GM19043 (cell line): ENCODE measurements at regions not wholly inside any gene's neighbourhood (a gene's known extent, or its start where the extent isn't known, plus 50 kb on each side); places are given as distances from the start of the nearest gene placed in this dataset.

ENCODE experiments used
- ATAC-seq: cut with Tn5 transposase; IDR thresholded peaks from one replicate; pipeline ENCODE4 v1.9.1; 2021; ENCODE audit warnings: low read depth; ENCODE audit not compliant: unreplicated experiment

- ATAC-seq: no peak
Observed at GRCh38 chr3:124609402-124609801, 120.8 kb upstream of the UMPS start.

GRCh38 chr3:124610130-124610529 is 120.1 kb upstream of the UMPS start:
- no peak for ATAC-seq

DNA sequence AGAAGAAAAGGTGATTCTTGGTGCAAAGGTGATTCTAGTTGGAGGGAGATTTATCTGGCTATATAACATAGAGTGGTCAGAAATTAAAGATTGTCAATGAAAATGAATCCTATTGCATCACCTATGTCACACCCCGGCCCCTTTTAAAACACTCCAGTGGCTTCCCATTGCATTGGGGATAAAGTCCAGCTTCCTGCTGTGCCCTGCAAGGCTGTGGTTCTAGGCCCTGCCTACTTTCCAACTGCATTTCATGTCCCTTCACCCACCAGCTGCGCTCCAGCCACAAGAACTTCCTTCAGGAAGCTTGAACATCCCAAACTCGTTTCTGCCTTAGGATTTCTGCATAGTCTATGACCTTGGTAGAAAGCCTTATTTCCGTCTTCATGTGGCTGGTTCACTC is 118.7 kb upstream of the UMPS start:
- ATAC-seq: no peak

GRCh38 chr3:124615896-124616543 is 114.2 kb upstream of the UMPS start:
- ATAC-seq: no peak

DNA sequence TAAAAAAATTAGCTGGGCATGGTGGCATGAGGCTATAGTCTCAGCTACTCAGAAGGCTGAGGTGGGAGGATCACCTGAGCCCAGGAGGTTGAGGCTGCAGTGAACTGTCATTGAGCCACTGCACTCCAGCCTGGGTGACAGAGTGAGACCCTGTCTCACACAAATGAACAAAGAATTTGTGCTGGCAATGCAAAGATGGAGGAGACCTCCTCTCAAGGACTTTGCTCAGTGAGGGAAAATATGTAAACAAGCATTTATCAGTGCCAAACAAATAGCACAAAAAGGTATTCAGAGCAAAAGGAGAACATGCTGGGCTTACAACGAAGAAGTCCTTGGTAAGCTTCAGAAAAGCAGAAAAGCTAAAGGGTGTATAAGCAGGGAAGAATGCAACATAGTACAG is 113.1 kb upstream of the UMPS start:
- no peak for ATAC-seq

GRCh38 chr3:124619887-124620599 is 110.2 kb upstream of the UMPS start:
- no peak for ATAC-seq

DNA sequence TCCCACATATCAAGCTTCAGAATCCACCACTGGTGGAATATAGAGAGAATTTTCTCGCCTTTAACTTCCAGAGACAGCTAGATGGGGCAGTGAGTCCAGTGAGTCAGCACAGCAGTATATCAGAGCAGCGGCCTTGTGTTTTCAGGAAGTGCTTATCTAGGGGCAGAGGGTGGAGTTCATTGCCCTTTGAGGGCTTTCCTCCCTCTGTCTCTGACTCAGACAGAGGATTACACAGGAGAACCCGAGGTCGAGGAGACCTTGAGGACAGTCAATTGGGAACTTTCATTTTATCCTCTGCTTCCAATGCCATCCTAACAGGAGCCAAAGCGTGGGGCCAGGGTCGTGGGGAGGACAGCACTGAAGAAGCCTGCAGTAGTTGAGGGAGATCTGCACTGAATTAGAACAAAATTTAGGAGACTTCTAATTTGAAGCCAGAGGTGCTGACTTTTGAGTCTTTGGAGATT is 109.6 kb upstream of the UMPS start:
- peak; percentile 59 for ATAC-seq

DNA sequence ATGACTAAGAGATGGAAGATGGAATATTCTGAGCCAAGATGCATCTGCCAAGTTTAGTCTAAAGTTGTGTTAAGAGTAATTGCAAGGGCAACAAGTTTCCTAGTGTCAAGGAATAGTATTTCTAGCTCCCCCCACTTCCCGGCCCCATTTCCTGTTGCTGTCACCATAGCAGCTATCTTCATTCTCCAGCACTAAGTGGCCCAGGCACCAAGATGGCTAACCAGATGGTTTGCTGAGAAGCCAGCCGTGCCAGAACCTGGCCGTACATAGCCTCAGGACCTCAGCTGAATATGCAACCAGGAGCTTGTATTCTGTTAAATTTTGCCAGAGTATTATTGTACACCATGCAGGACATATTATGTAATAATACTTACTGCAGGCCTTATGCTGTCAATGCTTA is 108.8 kb upstream of the UMPS start:
- ATAC-seq: no peak

- no peak for ATAC-seq
Observed at GRCh38 chr3:124625074-124625473, 105.2 kb upstream of the UMPS start.

- no peak for ATAC-seq
Observed at GRCh38 chr3:124627501-124627908, 102.7 kb upstream of the UMPS start.

DNA sequence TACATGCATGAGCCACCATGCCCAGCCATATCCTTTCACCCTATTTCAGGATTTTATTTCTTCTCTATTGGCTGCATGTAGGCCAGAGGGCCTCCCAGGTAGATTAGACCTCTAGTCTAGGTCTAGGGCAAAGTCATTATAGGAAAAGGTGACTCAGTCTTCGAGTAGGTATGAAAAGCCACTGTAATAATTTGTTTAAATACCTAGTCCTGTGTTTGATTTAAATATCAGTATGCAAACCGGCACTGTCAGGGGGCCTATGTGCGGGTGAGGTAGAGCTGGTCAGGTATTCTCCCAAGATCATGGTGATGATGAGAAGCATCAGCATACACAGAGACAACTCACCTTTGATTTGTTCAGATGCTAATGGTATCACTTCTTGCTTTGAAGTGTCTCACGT is 101.4 kb upstream of the UMPS start:
- ATAC-seq: no peak

DNA sequence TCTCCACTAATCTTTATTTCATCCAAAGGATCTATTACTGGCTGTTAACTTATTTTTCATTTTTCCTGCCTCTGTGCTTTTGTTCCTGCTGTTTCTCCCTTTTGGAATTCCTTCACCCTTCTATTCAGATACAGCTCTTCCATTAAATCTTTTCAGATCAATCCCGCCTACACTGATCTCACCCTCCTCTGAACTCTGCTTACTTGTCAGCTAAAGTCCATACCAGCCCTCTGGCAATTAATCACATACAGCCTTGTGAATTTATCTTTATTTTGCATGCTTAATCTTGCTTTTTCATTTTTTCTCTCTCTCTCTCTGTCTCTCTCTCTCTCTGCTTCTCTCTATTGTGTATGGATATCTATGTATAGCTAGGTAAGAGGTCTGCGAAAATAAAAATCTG is 100.8 kb upstream of the UMPS start:
- no peak for ATAC-seq

GRCh38 chr3:124630960-124631359 is 99.3 kb upstream of the UMPS start:
- no peak for ATAC-seq

DNA sequence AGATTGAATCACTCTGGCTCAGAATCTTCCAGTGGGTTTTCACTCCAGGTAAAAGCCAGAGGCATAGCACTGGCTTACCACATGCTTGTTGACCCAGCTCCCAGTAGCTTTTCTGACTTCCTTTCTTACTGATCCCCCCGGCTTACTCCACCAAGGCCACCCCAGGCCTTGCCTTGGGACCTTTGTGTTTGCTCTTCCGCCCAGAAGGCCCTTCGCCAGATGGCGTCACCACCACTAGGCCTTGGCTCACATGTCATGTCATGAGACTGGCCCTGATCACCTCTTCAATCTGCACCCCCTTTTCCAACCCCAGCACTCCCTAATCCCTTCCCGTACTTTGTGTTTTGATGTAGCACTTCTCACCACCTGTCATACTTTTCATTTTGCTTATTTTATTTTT is 98.5 kb upstream of the UMPS start:
- no peak for ATAC-seq

GRCh38 chr3:124632566-124633140 is 97.6 kb upstream of the UMPS start:
- no peak for ATAC-seq

DNA sequence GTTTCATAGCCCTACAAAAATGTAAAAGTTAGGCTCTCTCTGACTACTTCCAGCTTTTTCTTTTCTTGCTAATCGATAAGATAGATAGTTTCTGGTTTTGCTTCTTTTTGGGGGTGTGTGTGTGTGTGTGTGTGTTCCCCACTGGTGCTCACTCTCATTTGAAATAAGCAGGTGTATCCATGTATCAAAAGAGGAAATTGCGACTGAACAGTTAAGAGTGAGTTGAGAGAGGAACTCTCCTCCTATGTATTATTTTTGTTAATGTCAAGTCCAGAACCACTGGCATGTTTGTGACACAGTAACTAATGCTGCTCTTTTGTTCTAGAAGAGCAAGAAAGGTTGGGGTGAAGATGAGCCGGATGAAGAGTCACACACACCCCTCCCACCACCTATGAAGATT is 96.7 kb upstream of the UMPS start:
- no peak for ATAC-seq

- ATAC-seq: peak; percentile 42
Observed at GRCh38 chr3:124634210-124635168, 95.8 kb upstream of the UMPS start.

- no peak for ATAC-seq
Observed at GRCh38 chr3:124635169-124635539, 95.1 kb upstream of the UMPS start.

GRCh38 chr3:124636101-124636862 is 94.0 kb upstream of the UMPS start:
- ATAC-seq: no peak

- ATAC-seq: no peak
Observed at GRCh38 chr3:124636863-124637296, 93.4 kb upstream of the UMPS start.
